ENCODE measurements at regions not wholly inside any gene's neighbourhood (a gene's known extent, or its start where the extent isn't known, plus 50 kb on each side); places are given as distances from the start of the nearest gene placed in this dataset.

- TF ChIP-seq REST (IDR thresholded peaks at IDR 0.05; ENCODE audit: unreplicated experiment) (no peak), EZH2 (IDR thresholded peaks at IDR 0.05; ENCODE audit: low read depth, unreplicated experiment) (no peak), EZH2phosphoT487 (IDR thresholded peaks at IDR 0.05; ENCODE audit: unreplicated experiment) (no peak), ZNF114 (CRISPR knock-in tag; IDR thresholded peaks at IDR 0.05) (no peak), STAT1 (IDR thresholded peaks at IDR 0.05; ENCODE audit: unreplicated experiment) (no peak)
Observed at GRCh38 chr3:72012363-72012762, 227.4 kb upstream of the PROK2 start (continued).

- peaks cover 24% of the 10 kb centered on the region; the same call in 1 of the 2 replicates for H3K9me2 ChIP-seq (ENCODE audit: insufficient read depth)
- TF ChIP-seq EZH2 (IDR thresholded peaks at IDR 0.05; ENCODE audit: low read depth, unreplicated experiment) = no peak
- TF ChIP-seq ETS1 (IDR thresholded peaks at IDR 0.05) = no peak
- no peak for TF ChIP-seq ZNF114 (CRISPR knock-in tag; IDR thresholded peaks at IDR 0.05)
- no peak for TF ChIP-seq CREB1 (CRISPR knock-in tag; IDR thresholded peaks at IDR 0.05; ENCODE audit: low read depth)
- no peak for TF ChIP-seq REST (IDR thresholded peaks at IDR 0.05; ENCODE audit: unreplicated experiment)
- no peak for TF ChIP-seq ZNF331 (CRISPR knock-in tag; IDR thresholded peaks at IDR 0.05; ENCODE audit: low read depth)
- no peak for TF ChIP-seq CTCF (conservative IDR thresholded peaks at IDR 0.05; ENCODE audit: low read depth in 2 of 2)
- no peak for TF ChIP-seq POLR2AphosphoS5 (IDR thresholded peaks at IDR 0.05; ENCODE audit: low read depth)
- no peak for TF ChIP-seq NANOG (IDR thresholded peaks at IDR 0.05; ENCODE audit: borderline replicate concordance)
- no peak for TF ChIP-seq EZH2phosphoT487 (IDR thresholded peaks at IDR 0.05; ENCODE audit: unreplicated experiment)
Observed at GRCh38 chr3:72011485-72011884, 226.5 kb upstream of the PROK2 start.

More at GRCh38 chr3:72011485-72011884, 226.5 kb upstream of the PROK2 start:
- Mint-ChIP-seq H3K4me3 (no peak overlapping the region), H3K9me3 (peaks cover 15% of the 10 kb centered on the region), H3K27ac (no peak overlapping the region), H3K4me1 (peaks cover 9% of the 10 kb centered on the region; the same call in 2 of the 3 replicates), H3K27me3 (ENCODE audit: insufficient read depth, low read depth, poor library complexity) (peaks cover 3% of the 10 kb centered on the region), H3K36me3 (ENCODE audit: low read depth) (peaks cover 25% of the 10 kb centered on the region)
- no peaks in the 10 kb centered on the region for H3K79me2 ChIP-seq (replicated peaks; ENCODE audit: insufficient read depth)
- H4K20me1 ChIP-seq (replicated peaks; ENCODE audit: insufficient read depth) = no peaks in the 10 kb centered on the region
- ATAC-seq = no peak
- H3K4me2 ChIP-seq = no peak overlapping the region
- H3K27me3 ChIP-seq (ENCODE audit: insufficient read depth) = no peaks in the 10 kb centered on the region
- H2AFZ ChIP-seq = no peak overlapping the region
- no peaks in the 10 kb centered on the region for H3F3A ChIP-seq (replicated peaks; ENCODE audit: low read depth)
- no peak for DNase-seq (ENCODE audit: low spot score)
- H3K36me3 ChIP-seq (ENCODE audit: insufficient read depth) = peaks cover 9% of the 10 kb centered on the region; the same call in 1 of the 2 replicates
- H3K27ac ChIP-seq (ENCODE audit: low read depth) = no peak overlapping the region
- H3K4me1 ChIP-seq (ENCODE audit: insufficient read depth) = no peaks in the 10 kb centered on the region
- H3K4me3 ChIP-seq = no peak overlapping the region
